ENCODE measurements at regions not wholly inside any gene's neighbourhood (a gene's known extent, or its start where the extent isn't known, plus 50 kb on each side); places are given as distances from the start of the nearest gene placed in this dataset.
"Not testable (repeated sequence)": the region's sequence is repeated elsewhere in the genome, so short reads cannot be mapped to it uniquely, and the experiment has no call there.

GRCh38 chr4:19156786-19157185 lies 1094.9 kb upstream of the SLIT2 start:
- no peak for DNase-seq
- H3K27ac ChIP-seq: no peak overlapping the region
- no peak overlapping the region for H3K4me3 ChIP-seq
- no peaks in the 10 kb centered on the region for H3K36me3 ChIP-seq
- 76 to 88% (median 85%) methylated on average over 3 of the region's 3 CpGs for WGBS, 5 donors
- intact Hi-C loops (cut with DNase I; ENCODE audit: low total_unique reads): no loop called here
- TF ChIP-seq EP300 (IDR thresholded peaks at IDR 0.05) (no peak), POLR2A (IDR thresholded peaks at IDR 0.05) (no peak)
- TF ChIP-seq, protein P1, sequence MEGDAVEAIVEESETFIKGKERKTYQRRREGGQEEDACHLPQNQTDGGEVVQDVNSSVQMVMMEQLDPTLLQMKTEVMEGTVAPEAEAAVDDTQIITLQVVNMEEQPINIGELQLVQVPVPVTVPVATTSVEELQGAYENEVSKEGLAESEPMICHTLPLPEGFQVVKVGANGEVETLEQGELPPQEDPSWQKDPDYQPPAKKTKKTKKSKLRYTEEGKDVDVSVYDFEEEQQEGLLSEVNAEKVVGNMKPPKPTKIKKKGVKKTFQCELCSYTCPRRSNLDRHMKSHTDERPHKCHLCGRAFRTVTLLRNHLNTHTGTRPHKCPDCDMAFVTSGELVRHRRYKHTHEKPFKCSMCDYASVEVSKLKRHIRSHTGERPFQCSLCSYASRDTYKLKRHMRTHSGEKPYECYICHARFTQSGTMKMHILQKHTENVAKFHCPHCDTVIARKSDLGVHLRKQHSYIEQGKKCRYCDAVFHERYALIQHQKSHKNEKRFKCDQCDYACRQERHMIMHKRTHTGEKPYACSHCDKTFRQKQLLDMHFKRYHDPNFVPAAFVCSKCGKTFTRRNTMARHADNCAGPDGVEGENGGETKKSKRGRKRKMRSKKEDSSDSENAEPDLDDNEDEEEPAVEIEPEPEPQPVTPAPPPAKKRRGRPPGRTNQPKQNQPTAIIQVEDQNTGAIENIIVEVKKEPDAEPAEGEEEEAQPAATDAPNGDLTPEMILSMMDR (IDR thresholded peaks at IDR 0.05): no peak
- no peaks in the 10 kb centered on the region for H3K27me3 ChIP-seq
- H3K4me1 ChIP-seq: no peaks in the 10 kb centered on the region
- peaks cover 0 to 33% (median 21%) of the 10 kb centered on the region in 4 donors for H3K9me3 ChIP-seq

DNA sequence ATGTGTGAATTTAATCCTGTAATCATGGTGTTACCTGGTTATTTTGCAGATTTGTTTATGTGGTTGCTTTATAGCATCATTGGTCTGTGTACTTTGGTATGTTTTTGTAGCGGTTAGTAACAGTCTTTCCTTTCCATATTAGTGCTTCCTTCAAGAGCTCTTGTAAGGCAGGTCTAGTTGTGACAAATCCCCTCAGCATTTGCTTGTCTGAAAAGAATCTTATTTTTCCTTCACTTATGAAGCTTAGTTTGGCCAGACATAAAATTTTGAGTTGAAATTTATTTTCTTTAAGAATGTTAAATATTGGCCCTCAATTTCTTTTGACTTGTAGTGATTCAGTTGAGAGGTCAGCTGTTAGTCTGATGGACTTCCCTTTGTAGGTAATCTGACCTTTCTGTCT lies 1096.1 kb upstream of the SLIT2 start:
- no peak overlapping the region for H3K4me3 ChIP-seq
- 88 to 100% (median 94%) methylated on average over 1 of the region's 1 CpG for WGBS, 5 donors
- H3K27ac ChIP-seq: no peak overlapping the region
- intact Hi-C loops (cut with DNase I; ENCODE audit: low total_unique reads): no loop called here
- H3K36me3 ChIP-seq: no peaks in the 10 kb centered on the region
- no peaks in the 10 kb centered on the region for H3K27me3 ChIP-seq
- peaks cover 0 to 33% (median 21%) of the 10 kb centered on the region in 4 donors for H3K9me3 ChIP-seq
- no peaks in the 10 kb centered on the region for H3K4me1 ChIP-seq
- no peak for TF ChIP-seq EP300 (IDR thresholded peaks at IDR 0.05)
- no peak for TF ChIP-seq POLR2AphosphoS5 (IDR thresholded peaks at IDR 0.05)
- TF ChIP-seq POLR2A (IDR thresholded peaks at IDR 0.05): no peak
- TF ChIP-seq, protein P1 (IDR thresholded peaks at IDR 0.05): no peak
- no peak for DNase-seq

GRCh38 chr4:19154267-19154666 lies 1097.4 kb upstream of the SLIT2 start:
- H3K4me3 ChIP-seq; DNase-seq; H3K36me3 ChIP-seq; H3K27ac ChIP-seq; H3K27me3 ChIP-seq; intact Hi-C loops (cut with DNase I; ENCODE audit: low total_unique reads); H3K4me1 ChIP-seq: not testable (repeated sequence)
- H3K9me3 ChIP-seq: peaks cover 0 to 33% (median 21%) of the 10 kb centered on the region in 4 donors
- WGBS, 5 donors: 90 to 94% (median 94%) methylated on average over 5 of the region's 5 CpGs

DNA sequence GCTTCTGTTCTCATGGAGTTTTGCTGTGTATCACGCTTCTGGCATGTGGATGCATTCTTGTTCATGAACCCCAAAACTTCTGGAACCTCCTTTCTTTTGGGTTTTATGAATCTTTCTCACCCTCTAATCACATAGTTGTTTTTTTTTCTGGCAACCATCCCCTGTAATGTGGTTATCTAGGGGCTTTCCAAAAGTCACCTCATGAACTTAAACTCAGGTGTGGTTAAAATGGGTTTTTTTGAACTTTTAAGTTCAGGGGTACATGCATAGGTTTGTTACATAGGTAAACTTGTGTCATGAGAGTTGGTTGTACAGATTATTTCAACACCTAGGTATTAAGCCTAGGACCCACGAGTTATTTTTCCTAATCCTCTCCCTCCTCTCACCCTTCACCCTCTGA lies 1099.4 kb upstream of the SLIT2 start:
- intact Hi-C loops (cut with DNase I; ENCODE audit: low total_unique reads): no loop called here

GRCh38 chr4:19151684-19152083 lies 1100.0 kb upstream of the SLIT2 start:
- no peak overlapping the region for H3K27ac ChIP-seq
- intact Hi-C loops (cut with DNase I; ENCODE audit: low total_unique reads): no loop called here
- WGBS, 5 donors: 82 to 93% (median 88%) methylated on average over 1 of the region's 1 CpG

More for the DNA sequence above, 1099.4 kb upstream of the SLIT2 start:
- no peaks in the 10 kb centered on the region for H3K36me3 ChIP-seq
- no peak overlapping the region for H3K27ac ChIP-seq
- 56 to 79% (median 77%) methylated on average over 2 of the region's 2 CpGs for WGBS, 5 donors
- peaks cover 0 to 33% (median 21%) of the 10 kb centered on the region in 4 donors for H3K9me3 ChIP-seq
- H3K27me3 ChIP-seq: no peaks in the 10 kb centered on the region
- TF ChIP-seq POLR2AphosphoS5 (IDR thresholded peaks at IDR 0.05): no peak
- TF ChIP-seq, protein P1 (IDR thresholded peaks at IDR 0.05): no peak
- no peak for TF ChIP-seq POLR2A (IDR thresholded peaks at IDR 0.05)
- no peak for TF ChIP-seq EP300 (IDR thresholded peaks at IDR 0.05)
- H3K4me1 ChIP-seq: no peaks in the 10 kb centered on the region
- no peak for DNase-seq
- H3K4me3 ChIP-seq: no peak overlapping the region

More at GRCh38 chr4:19151684-19152083, 1100.0 kb upstream of the SLIT2 start:
- no peaks in the 10 kb centered on the region for H3K36me3 ChIP-seq
- H3K9me3 ChIP-seq: peaks cover 0 to 29% (median 19%) of the 10 kb centered on the region in 4 donors
- H3K27me3 ChIP-seq: no peaks in the 10 kb centered on the region
- DNase-seq: no peak
- no peaks in the 10 kb centered on the region for H3K4me1 ChIP-seq
- TF ChIP-seq EP300 (IDR thresholded peaks at IDR 0.05): no peak
- no peak for TF ChIP-seq POLR2AphosphoS5 (IDR thresholded peaks at IDR 0.05)
- TF ChIP-seq, protein P1 (IDR thresholded peaks at IDR 0.05): no peak
- no peak for TF ChIP-seq POLR2A (IDR thresholded peaks at IDR 0.05)
- H3K4me3 ChIP-seq: no peak overlapping the region
